ENCODE measurements at regions not wholly inside any gene's neighbourhood (a gene's known extent, or its start where the extent isn't known, plus 50 kb on each side); places are given as distances from the start of the nearest gene placed in this dataset.

- no peak for TF ChIP-seq ZBTB11 (CRISPR knock-in tag; IDR thresholded peaks at IDR 0.05)
- no peak for TF ChIP-seq ELK1 (IDR thresholded peaks at IDR 0.05; ENCODE audit: low read depth, low read length)
These were observed 64.1 kb upstream of the UBQLN2 start (continued) for GRCh38 chrX:56499372-56499771.

GRCh38 chrX:56503941-56504673, 59.3 kb upstream of the UBQLN2 start:
- WGBS (ENCODE audit: insufficient coverage, insufficient replicate concordance, low lambda C conversion rate, missing lambda C conversion rate) = 44% methylated on average over 2 of the region's 2 CpGs
- FAIRE-seq (no peak), ATAC-seq (no peak), DNase-seq (ENCODE audit: low read depth, low spot score) (no peak)
- Histone ChIP-seq H4K20me1 (ENCODE audit: control insufficient read depth, insufficient read depth) (no peaks in the 10 kb centered on the region), H3K9ac (ENCODE audit: control insufficient read depth, insufficient read depth, low read length) (no peak overlapping the region), H3K79me2 (ENCODE audit: control insufficient read depth, insufficient read depth, low read length) (no peaks in the 10 kb centered on the region), H3K4me3 (no peak overlapping the region), H3K27ac (ENCODE audit: control insufficient read depth, insufficient read depth) (no peak overlapping the region), H3K4me1 (ENCODE audit: control insufficient read depth, insufficient read depth, low read length) (no peaks in the 10 kb centered on the region), H3K4me2 (ENCODE audit: control insufficient read depth, insufficient read depth) (no peak overlapping the region), H2AFZ (ENCODE audit: control insufficient read depth, low read depth, low read length) (no peak overlapping the region), H3K36me3 (ENCODE audit: control insufficient read depth in 2 of 2, insufficient read depth in 2 of 2, low read length in 1 of 2) (no peaks in the 10 kb centered on the region), H3K9me3 (replicated peaks; ENCODE audit: control insufficient read depth, insufficient read depth, low read length) (no peaks in the 10 kb centered on the region), H3K27me3 (replicated peaks in 1 of 2; ENCODE audit: control insufficient read depth in 2 of 2, insufficient read depth in 2 of 2, low read length in 1 of 2) (no peaks in the 10 kb centered on the region)
- ChIA-PET POLR2A (no interaction called here), CTCF (interaction anchor here (0.6 kb wide), 1 partner anchor 89 kb away, joined by 3 read pairs; no protein-coding TSS in a partner anchor), RAD21 (ENCODE audit: unreplicated experiment) (interaction anchor here (0.7 kb wide), 1 partner anchor 60 kb away, joined by 4 read pairs; no protein-coding TSS in a partner anchor), SMC1A (ENCODE audit: uncharacterized antibody, unreplicated experiment) (no interaction called here)
- in situ Hi-C loops (cut with MboI) (no loop called here), intact Hi-C loops (cut with micrococcal nuclease; ENCODE audit: unreplicated experiment) (no loop called here)
- BruUV-seq (replicated peaks) = no TSS peak
- TF ChIP-seq NR2C1 (IDR thresholded peaks at IDR 0.05) (no peak), MLLT1 (IDR thresholded peaks at IDR 0.05) (no peak), PKNOX1 (IDR thresholded peaks at IDR 0.05) (no peak), TARDBP (IDR thresholded peaks at IDR 0.05; ENCODE audit: borderline replicate concordance) (no peak), PAX5 (IDR thresholded peaks at IDR 0.05; ENCODE audit: borderline replicate concordance, low read depth, low read length) (no peak), CEBPZ (IDR thresholded peaks at IDR 0.05; ENCODE audit: low read depth, low read length) (no peak), POLR2AphosphoS5 (IDR thresholded peaks at IDR 0.05; ENCODE audit: low read length) (no peak), MEF2A (IDR thresholded peaks at IDR 0.05; ENCODE audit: insufficient read depth, low read depth, low read length) (no peak), SIX5 (IDR thresholded peaks at IDR 0.05; ENCODE audit: low read depth, low read length, severe bottlenecking) (no peak)

Measured in GM12878 (cell line).